ENCODE measurements at regions not wholly inside any gene's neighbourhood (a gene's known extent, or its start where the extent isn't known, plus 50 kb on each side); places are given as distances from the start of the nearest gene placed in this dataset.

DNA sequence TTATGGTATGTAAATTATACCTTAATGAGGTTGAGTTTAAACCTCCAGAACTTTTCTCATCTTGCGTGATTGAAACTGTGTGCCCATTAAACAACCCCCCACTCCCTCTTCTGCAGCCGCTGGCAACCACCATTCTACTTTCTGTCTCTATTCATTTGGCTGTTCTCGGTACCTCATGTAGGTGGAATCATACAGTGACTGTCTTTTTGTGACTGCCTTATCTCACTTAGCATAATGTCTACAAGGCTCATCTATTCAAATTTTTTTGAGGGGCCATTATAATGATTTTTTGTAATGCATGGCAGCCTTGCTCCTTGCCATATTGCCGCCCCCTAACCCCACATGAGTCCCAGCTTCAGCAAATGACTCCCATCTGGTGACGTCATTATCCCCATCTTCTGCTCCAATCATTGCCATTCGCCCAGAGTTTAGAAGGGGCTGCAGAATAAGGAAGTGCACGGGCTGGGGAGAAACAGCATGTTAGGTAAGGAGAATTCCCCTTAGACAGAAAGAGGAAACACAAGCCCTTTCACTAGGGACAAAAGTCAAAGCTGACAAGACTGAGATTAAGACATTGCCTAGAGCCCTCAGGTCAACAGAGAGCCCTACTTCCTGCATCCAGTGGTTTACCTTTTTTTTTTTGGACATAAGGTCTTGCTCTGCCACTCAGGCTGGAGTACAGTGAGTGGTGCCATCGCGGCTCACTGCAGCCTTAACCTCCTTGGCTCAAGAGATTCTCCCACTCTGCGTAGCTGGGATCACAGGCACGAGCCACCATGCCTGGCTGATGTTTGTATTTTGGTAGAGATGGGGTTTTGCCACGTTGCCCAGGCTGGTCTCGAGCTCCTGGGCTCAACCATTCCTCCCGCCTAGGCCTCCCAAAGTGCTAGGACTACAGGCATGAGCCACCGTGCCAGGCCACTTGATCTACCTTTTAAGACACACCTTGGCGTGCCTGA is 78.4 kb upstream of the ERRFI1 start:
- no peaks in the 10 kb centered on the region for H3K27me3 ChIP-seq (ENCODE audit: control insufficient read depth, insufficient read depth, low read length)
- no peak for DNase-seq
- peaks cover 3% of the 10 kb centered on the region for H3K9me3 ChIP-seq (replicated peaks; ENCODE audit: control insufficient read depth, low read depth, low read length)
- H3K4me3 ChIP-seq (ENCODE audit: low read length) = no peak overlapping the region
- no peaks in the 10 kb centered on the region for H3K36me3 ChIP-seq (ENCODE audit: control insufficient read depth, insufficient read depth, low read length)
- H3K4me1 ChIP-seq (ENCODE audit: control insufficient read depth, insufficient read depth, low read length) = no peaks in the 10 kb centered on the region
- 71% methylated on average over 3 of the region's 16 CpGs for WGBS (ENCODE audit: insufficient coverage)
- H3K27ac ChIP-seq (ENCODE audit: low read length) = no peak overlapping the region

- H3K27me3 ChIP-seq (ENCODE audit: control insufficient read depth, insufficient read depth, low read length) = no peaks in the 10 kb centered on the region
- peaks cover 10% of the 10 kb centered on the region for H3K4me1 ChIP-seq (ENCODE audit: control insufficient read depth, insufficient read depth, low read length)
- WGBS (ENCODE audit: insufficient coverage) = no CpG with 5 or more reads among the region's 5 CpGs
- no peak for DNase-seq
- no peak overlapping the region for H3K4me3 ChIP-seq (ENCODE audit: low read length)
- H3K9me3 ChIP-seq (replicated peaks; ENCODE audit: control insufficient read depth, low read depth, low read length) = no peaks in the 10 kb centered on the region
- H3K36me3 ChIP-seq (ENCODE audit: control insufficient read depth, insufficient read depth, low read length) = no peaks in the 10 kb centered on the region
- H3K27ac ChIP-seq (ENCODE audit: low read length) = peak overlapping the region; percentile 25
These were observed 71.8 kb upstream of the ERRFI1 start for GRCh38 chr1:8097908-8098307.

DNA sequence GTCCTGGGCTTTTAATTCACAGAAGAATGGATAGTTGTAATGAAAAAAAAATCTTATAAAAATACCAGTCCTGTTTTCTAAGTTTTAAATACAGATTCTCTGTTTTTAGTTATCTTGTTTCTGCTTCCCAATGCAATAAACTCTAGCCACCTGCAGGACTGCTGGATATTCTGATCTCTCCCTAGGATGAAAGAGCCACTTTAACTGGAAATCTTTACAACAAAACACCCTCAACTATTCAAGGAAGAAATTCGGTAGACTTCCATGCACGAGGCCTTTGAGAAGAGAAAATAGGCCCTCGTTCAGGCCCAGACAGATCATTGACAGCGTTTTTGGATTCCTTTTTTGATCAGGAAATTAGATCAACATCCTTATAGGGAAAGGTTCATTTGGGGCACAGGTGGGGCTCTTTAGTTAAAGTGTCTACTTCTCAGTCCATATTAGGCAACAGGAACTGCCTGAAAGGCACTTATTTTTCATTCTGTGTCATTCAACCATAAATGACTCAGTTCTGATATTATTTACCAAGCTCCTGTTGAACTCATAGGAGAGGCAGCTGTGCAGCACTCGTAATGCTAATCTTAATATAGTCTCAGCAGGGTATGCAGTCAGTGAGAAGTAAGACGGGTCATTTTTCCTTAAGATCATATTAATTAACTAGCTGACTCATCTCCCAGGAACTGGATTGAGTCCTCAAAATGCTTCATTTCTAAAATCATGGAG is 71.1 kb upstream of the ERRFI1 start:
- Histone ChIP-seq H3K9me3 (replicated peaks; ENCODE audit: control insufficient read depth, low read depth, low read length) (no peaks in the 10 kb centered on the region), H3K27ac (ENCODE audit: low read length) (peak overlapping the region; percentile 25), H3K36me3 (ENCODE audit: control insufficient read depth, insufficient read depth, low read length) (no peaks in the 10 kb centered on the region), H3K4me3 (ENCODE audit: low read length) (no peak overlapping the region), H3K4me1 (ENCODE audit: control insufficient read depth, insufficient read depth, low read length) (peaks cover 10% of the 10 kb centered on the region), H3K27me3 (ENCODE audit: control insufficient read depth, insufficient read depth, low read length) (no peaks in the 10 kb centered on the region)
- no peak for DNase-seq
- no CpG with 5 or more reads among the region's 6 CpGs for WGBS (ENCODE audit: insufficient coverage)

DNA sequence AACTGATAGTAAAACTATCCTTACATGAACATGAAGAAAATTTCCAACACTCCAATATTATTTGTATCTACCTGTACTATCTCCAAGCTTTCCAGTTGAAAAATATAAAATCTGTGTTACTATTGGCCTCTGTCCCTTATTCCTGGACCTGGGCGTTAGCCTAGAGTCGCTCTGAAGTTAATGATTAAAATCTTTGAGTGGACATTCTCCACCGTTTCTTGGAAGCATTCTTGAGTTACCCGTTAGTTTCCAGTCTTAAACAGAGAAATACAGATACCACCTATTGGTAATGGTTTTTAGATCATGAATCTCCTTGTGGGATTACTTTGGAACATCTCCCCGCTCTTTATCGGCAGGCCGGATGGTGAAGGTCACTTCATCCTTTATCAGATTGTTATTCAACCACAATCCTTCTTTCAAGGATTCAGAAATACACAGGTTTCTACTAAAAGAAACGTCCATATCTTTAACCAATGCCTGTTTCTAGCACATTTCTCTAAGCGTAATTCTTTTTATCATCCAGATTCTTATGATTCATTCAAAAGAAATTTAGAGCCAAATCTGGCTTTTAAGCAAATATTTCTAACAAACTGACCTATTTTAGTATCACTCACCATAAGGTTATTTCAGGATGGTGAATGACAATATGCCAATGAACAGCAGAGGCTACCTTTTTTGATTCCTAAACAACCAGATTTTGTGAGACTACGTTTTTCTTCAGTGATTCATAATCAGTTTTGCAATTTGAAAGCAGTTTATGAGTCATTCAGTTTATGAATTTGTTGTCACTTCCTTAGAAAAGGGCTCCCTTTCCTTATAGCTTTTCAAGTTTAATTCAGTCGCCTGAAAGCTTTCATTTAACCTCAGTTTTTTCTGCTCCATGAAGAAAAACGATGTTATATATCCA is 70.2 kb upstream of the ERRFI1 start:
- Histone ChIP-seq H3K27me3 (ENCODE audit: control insufficient read depth, insufficient read depth, low read length) (no peaks in the 10 kb centered on the region), H3K9me3 (replicated peaks; ENCODE audit: control insufficient read depth, low read depth, low read length) (no peaks in the 10 kb centered on the region), H3K4me1 (ENCODE audit: control insufficient read depth, insufficient read depth, low read length) (peaks cover 10% of the 10 kb centered on the region), H3K27ac (ENCODE audit: low read length) (no peak overlapping the region), H3K4me3 (ENCODE audit: low read length) (no peak overlapping the region), H3K36me3 (ENCODE audit: control insufficient read depth, insufficient read depth, low read length) (no peaks in the 10 kb centered on the region)
- 73% methylated on average over 3 of the region's 12 CpGs for WGBS (ENCODE audit: insufficient coverage)
- DNase-seq = no peak

DNA sequence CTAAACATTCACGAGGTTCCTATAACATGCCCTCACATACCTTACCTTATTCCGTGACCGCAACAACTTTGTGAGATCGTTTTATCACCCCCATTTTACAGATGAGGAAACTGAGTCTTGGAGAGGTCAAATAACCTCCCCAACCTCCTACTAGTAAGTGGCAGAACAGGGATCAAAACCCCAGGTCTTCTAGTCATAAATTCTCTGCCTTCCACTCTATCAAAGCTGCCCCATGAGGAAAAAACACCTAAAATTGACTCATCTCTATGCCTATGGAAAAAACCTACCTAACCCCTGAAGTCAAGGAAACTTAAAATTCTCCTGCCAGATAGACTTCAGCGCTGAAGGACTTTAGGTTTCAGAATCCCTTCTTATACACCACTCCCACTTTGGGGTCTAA is 69.5 kb upstream of the ERRFI1 start:
- H3K9me3 ChIP-seq (replicated peaks; ENCODE audit: control insufficient read depth, low read depth, low read length) = no peaks in the 10 kb centered on the region
- no peaks in the 10 kb centered on the region for H3K27me3 ChIP-seq (ENCODE audit: control insufficient read depth, insufficient read depth, low read length)
- peaks cover 10% of the 10 kb centered on the region for H3K4me1 ChIP-seq (ENCODE audit: control insufficient read depth, insufficient read depth, low read length)
- no peak overlapping the region for H3K27ac ChIP-seq (ENCODE audit: low read length)
- DNase-seq = no peak
- 100% methylated on average over 1 of the region's 5 CpGs for WGBS (ENCODE audit: insufficient coverage)
- H3K36me3 ChIP-seq (ENCODE audit: control insufficient read depth, insufficient read depth, low read length) = no peaks in the 10 kb centered on the region
- H3K4me3 ChIP-seq (ENCODE audit: low read length) = no peak overlapping the region

DNA sequence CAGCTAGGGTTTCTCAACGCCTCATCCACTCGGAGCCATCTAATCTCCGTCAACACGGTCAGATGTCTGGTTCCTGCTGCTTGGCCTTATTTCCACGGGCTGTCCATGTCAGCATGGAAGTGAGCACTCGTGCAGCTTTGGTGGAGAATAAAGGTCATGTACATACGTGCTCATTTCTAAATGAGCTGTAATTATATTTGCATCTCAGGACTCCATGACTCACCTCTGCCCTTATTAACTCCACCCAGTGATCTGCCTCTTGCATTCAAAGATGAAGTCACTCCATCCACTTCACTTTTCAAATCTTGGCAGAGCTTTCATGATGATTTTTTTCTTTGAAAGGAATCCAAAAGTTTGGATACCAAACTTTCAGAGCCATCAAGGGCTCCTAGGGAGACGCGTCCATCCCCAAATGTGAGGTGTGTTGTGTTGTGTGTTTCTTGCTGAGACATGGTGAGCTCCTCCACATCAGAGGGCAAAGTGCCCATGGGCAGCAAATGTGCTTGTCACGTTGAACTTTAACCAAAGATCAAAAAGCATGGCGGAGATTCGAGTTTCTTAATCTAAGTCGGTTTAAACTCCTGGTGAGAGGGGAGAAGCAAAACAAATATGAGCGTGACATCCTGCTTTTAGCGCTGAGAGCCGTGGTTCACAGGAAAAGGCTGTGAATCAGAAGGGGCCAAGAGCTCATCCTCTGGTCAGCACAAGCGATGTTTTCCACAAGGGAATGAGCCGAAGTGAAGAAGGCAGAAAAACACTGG is 68.6 kb upstream of the ERRFI1 start:
- WGBS (ENCODE audit: insufficient coverage) = 68% methylated on average over 13 of the region's 18 CpGs
- peak; percentile 41 for DNase-seq

DNA sequence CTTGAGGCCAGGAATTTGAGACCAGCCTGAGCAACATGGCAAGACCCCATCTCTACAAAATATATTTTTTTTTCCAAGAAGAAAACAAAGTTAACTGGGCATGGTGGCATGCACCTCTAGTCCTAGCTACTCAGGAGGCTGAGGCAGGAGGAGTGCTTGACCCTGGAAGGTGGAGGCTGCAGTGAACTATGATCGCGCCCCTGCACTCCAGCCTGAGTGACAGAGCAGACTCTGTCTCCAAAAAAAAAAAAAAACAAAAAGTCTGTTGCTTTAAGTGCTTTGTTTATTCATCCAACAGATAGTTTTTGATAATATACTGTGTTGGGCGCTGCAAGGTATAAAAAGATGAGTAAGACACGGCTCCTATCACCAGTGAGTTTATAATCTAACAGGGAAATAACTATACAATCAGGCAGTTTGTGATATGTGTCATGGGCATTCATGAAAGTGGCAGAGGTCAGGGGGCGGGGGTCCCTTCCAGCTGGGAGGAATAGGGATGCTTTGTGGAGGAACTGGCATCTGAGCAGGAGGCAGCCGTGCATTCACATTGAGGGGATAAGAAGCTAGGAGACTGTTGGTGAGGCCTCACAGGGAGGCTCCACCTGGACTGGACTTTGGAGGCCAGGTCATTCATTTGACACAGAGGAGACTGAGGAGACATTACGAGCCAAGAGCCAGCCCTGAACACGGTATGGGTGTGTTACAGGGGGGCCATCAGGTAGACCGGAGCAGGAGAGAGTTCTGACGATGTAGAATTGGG is 67.3 kb upstream of the ERRFI1 start:
- Histone ChIP-seq H3K4me1 (ENCODE audit: control insufficient read depth, insufficient read depth, low read length) (peaks cover 14% of the 10 kb centered on the region), H3K27ac (ENCODE audit: low read length) (no peak overlapping the region), H3K27me3 (ENCODE audit: control insufficient read depth, insufficient read depth, low read length) (no peaks in the 10 kb centered on the region), H3K36me3 (ENCODE audit: control insufficient read depth, insufficient read depth, low read length) (no peaks in the 10 kb centered on the region), H3K4me3 (ENCODE audit: low read length) (no peak overlapping the region), H3K9me3 (replicated peaks; ENCODE audit: control insufficient read depth, low read depth, low read length) (no peaks in the 10 kb centered on the region)
- 95% methylated on average over 6 of the region's 10 CpGs for WGBS (ENCODE audit: insufficient coverage)
- DNase-seq = no peak

More for the DNA sequence above, 68.6 kb upstream of the ERRFI1 start:
- peaks cover 11% of the 10 kb centered on the region for H3K4me1 ChIP-seq (ENCODE audit: control insufficient read depth, insufficient read depth, low read length)
- no peaks in the 10 kb centered on the region for H3K27me3 ChIP-seq (ENCODE audit: control insufficient read depth, insufficient read depth, low read length)
- H3K9me3 ChIP-seq (replicated peaks; ENCODE audit: control insufficient read depth, low read depth, low read length) = no peaks in the 10 kb centered on the region
- H3K27ac ChIP-seq (ENCODE audit: low read length) = peak overlapping the region; percentile 29
- H3K4me3 ChIP-seq (ENCODE audit: low read length) = no peak overlapping the region
- no peaks in the 10 kb centered on the region for H3K36me3 ChIP-seq (ENCODE audit: control insufficient read depth, insufficient read depth, low read length)

GRCh38 chr1:8092657-8093056 is 66.5 kb upstream of the ERRFI1 start:
- Histone ChIP-seq H3K4me1 (ENCODE audit: control insufficient read depth, insufficient read depth, low read length) (peaks cover 14% of the 10 kb centered on the region), H3K27me3 (ENCODE audit: control insufficient read depth, insufficient read depth, low read length) (no peaks in the 10 kb centered on the region), H3K27ac (ENCODE audit: low read length) (no peak overlapping the region), H3K9me3 (replicated peaks; ENCODE audit: control insufficient read depth, low read depth, low read length) (no peaks in the 10 kb centered on the region), H3K36me3 (ENCODE audit: control insufficient read depth, insufficient read depth, low read length) (no peaks in the 10 kb centered on the region), H3K4me3 (ENCODE audit: low read length) (no peak overlapping the region)
- whole genome bisulfite sequencing (ENCODE audit: insufficient coverage) = 88% methylated on average over 7 of the region's 9 CpGs
- no peak for DNase-seq

- Histone ChIP-seq H3K36me3 (ENCODE audit: control insufficient read depth, insufficient read depth, low read length) (no peaks in the 10 kb centered on the region), H3K27ac (ENCODE audit: low read length) (no peak overlapping the region), H3K4me3 (ENCODE audit: low read length) (no peak overlapping the region), H3K4me1 (ENCODE audit: control insufficient read depth, insufficient read depth, low read length) (peaks cover 12% of the 10 kb centered on the region), H3K27me3 (ENCODE audit: control insufficient read depth, insufficient read depth, low read length) (no peaks in the 10 kb centered on the region), H3K9me3 (replicated peaks; ENCODE audit: control insufficient read depth, low read depth, low read length) (no peaks in the 10 kb centered on the region)
- no peak for DNase-seq
- WGBS (ENCODE audit: insufficient coverage) = 100% methylated on average over 1 of the region's 2 CpGs
These were observed 65.6 kb upstream of the ERRFI1 start for GRCh38 chr1:8091691-8092090.
